Fibroblast of skin of scalp (primary cell): ENCODE measurements at regions not wholly inside any gene's neighbourhood (a gene's known extent, or its start where the extent isn't known, plus 50 kb on each side); places are given as distances from the start of the nearest gene placed in this dataset.
"Not testable (repeated sequence)": the region's sequence is repeated elsewhere in the genome, so short reads cannot be mapped to it uniquely, and the experiment has no call there.

Source experiments
- DNase-seq: peaks from one replicate; pipeline ENCODE4 v3.0.0-alpha.2; 2013

DNA sequence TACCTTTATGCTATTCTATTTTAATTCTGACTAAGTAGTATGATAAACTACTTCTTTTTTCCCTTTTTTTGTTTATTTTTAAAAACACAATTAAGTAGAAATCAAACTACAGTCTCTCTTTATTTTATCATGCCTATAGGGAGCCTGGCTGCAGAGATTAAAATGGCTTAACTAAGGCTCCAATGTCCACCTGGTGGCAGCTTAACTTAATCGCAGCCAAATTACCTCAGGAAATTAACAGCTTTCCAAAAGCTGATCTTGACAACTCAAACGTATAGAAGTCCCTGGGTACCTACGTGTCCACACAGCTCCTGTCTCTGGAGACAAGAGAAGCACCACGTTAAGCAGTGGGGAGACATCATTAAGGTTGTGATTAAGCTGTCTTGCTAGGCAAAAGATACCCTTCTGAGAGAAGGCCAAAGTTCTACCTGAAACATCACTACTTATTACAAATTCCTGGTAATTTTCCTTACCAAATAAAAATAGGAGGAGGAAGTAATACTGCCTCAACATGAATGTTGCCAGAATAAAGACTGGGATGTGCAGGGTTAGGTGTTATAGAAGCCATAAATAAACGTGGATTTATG, 63.2 kb upstream of the SNX19 start:
- DNase-seq: peak; percentile 9

DNA sequence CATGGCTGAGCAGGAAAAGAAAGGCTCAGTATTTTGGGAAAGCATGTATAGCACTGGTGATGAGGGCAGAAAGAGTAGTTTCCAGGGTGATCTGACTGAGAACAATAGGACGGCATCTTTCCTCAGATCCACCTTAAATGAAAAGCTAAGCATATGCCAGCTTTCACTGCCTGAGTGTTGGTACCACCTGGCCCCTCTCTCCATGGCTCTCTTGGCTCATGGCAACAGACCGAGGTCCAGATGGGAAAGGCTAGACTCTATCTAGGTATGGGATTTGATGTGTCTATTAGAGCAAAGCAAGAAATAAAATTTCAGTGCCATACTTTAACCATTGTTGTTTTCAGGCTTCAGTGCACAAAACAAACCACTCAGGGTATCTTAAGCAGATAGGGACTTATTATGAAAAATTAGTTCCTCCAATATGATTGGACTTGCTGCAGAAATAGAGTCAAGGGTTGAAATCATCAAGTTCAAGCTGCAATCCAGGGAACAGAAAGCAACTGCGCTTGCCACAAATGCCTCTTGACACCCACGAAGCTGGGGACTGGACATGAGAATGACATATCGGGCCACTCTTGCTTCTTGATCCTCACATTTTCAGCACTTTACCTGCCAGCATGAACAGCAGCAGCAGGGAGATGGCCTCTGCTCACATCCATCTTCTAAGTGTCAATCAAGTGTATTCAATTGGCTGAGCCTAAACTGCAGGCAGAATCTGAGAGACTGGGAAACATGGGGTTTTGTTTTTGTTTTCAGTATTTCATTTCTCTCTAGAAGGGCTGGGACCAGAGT, 64.0 kb upstream of the SNX19 start:
- DNase-seq: no peak

DNA sequence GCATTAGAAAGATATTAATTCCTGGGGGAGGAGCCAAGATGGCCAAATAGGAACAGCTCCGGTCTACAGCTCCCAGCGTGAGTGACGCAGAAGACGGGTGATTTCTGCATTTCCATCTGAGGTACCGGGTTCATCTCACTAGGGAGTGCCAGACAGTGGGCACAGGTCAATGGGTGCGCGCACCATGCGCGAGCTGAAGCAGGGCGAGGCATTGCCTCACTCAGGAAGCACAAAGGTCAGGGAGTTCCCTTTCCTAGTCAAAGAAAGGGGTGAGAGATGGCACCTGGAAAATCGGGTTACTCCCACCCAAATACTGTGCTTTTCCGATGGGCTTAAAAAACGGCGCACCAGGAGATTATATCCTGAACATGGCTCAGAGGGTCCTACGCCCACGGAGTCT, 68.0 kb upstream of the SNX19 start:
- not testable (repeated sequence) for DNase-seq

DNA sequence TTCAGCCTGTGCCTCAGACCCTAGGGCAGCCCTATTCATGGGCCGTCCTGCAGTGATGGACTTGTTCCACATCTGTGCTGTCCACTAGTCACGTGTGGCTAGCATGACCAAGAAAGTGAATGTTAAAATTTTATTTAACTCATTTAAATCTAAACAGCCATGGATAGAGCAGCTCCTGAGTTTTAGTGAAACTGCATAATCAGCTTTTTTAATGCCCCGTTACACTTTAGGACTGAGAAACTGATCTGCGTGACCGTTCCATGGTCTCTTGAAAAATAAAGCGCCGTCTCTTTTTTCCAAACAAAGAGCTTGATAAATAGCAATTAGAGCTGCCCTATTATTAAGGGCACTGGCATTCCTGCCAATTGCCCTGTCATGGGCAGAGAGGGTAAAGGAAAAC, 76.5 kb upstream of the SNX19 start:
- no peak for DNase-seq

DNA sequence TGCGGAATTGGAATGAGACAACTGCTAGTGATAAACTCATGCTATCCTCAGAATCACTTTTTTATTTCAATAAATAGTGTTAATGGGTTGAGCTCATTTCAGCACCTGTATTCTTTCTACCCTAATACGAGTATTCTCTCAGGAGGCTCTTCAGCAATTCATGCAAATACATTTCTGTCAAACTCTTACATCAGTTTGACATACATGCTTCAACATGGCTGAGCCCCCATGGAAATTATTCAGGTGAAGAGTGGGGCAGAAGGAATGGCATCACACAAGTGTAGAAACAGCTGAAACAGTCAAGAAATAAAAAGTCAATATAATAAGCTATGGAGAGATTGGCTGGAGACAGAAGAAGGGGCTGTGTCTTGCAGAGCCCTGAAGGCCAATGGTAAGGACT, 77.8 kb upstream of the SNX19 start:
- no peak for DNase-seq

DNA sequence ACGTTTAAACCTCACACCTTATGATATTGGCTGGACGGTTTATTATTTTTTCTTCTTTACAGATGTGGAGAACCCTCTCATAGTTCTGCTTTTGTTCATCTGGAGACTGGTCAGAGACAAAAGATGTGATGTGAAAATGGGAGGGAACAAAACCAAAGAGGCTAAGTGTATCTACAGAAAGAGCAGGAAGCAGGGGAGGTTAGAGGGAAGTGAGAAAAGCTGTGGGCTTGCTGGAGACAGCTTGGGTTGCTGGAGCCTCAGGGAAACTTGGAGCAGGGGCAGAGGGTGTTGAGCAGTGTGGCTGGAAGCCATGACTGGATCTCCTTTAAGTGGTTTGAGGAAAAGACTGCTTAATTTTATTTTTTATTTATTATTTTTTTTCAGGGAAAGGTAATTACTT, 79.0 kb upstream of the SNX19 start:
- DNase-seq: no peak

DNA sequence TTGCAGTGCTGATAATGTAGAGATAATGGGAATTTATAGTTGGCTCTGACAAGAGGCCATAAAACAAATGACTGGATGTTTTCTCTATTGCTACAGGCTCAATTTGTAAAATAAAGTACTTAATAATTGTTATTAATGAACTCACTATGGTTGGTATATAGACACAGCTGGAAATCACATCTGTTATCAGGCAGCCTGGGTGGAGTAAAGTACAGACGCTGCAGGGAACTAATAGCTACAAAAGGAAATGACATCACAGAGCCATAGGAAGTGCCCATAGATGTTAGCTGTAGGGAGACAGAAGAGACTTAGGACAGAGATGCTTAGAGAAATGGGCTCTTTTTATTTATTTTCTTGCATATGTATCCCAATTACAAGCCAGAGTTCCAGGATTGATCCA, 81.0 kb upstream of the SNX19 start:
- DNase-seq: no peak

DNA sequence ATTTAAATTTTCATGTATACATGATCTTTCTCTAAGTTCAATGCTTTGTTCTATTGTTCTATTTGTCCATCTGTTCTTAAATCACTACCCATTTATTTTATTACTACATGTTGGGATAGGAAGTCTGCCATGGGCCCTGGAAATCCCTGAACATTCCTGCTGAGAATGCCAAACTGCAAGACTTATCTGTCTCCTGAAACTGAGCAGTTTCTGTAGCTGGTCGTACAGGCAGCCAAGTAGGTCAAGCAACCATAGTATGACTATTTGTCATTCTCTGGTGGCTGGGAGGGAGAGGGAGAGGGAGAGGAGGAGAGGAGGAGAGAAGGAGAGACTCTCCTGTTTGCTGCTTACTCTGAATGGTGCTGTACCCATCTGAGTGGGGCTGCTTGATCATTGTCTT, 82.8 kb upstream of the SNX19 start:
- DNase-seq: peak; percentile 47

DNA sequence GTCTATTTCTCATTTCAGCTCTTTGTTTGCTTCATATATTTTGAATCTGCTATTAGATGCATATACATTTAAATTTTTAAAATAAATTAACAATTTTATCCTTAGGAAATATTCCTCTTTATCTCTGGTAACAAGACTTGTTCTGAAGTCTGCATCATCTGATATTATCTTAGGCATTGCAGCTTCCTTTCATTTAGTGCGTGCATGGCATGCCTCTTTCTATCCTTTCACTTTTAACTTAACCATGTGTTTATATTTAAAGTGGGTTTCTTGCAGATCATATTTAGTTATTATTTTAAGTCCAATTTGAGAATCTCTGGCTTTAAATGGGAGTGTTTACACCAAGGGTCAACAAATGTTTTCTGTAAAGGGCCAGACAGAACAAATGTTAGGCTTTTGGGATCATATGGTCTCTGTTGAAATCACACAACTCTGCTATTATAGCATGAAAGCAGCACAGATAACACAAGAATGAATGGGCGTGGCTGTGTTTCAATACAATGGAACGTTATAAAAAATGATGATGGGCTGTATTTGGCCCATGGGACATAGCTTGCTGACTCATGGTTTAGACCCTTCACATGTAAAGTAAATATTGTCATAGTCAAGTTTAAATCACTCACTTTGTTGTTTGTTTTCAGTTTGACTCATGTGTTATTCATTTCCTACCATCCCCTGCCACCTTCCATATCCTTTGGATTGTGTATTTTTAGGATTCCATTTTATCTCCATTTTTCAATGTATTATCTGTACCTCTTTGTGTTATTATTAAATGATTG, 83.9 kb upstream of the SNX19 start:
- peak; percentile 91 for DNase-seq

DNA sequence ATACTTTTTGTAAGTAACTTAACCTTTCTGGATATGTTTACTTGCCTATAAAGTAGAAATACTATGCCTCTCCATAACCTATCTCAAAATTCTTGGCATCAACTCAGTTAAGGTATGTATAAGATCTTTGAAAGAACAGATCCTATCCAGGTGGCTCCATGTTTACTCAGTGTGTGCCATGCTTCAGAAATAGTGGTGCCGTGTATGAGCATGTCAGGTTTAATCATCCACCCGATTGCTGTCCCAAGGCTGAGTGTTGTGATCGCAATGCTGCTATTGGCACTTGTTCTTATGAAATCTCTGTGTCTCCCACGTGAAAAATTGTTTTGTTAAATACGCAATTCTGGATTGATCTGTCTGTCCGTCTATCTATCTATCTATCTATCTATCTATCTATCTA, 85.9 kb upstream of the SNX19 start:
- DNase-seq: no peak

DNA sequence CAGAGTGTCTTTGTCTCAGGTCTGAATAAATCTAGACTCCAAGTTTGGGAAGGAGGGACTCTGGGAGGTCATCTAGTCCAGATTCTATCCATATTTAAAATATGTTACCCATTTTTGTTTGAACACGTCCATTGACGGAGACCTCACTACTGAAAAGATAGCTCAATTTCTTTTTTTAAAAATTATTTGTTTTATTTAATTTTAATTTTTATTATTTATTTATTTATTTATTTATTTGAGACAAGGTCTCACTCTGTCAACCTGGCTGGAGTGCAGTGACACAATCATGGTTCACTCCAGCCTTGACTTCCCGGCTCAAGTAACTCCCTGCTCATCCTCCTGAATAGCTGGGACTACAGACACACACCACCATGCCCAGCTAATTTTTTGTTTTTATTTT, 89.5 kb upstream of the SNX19 start:
- DNase-seq: no peak

DNA sequence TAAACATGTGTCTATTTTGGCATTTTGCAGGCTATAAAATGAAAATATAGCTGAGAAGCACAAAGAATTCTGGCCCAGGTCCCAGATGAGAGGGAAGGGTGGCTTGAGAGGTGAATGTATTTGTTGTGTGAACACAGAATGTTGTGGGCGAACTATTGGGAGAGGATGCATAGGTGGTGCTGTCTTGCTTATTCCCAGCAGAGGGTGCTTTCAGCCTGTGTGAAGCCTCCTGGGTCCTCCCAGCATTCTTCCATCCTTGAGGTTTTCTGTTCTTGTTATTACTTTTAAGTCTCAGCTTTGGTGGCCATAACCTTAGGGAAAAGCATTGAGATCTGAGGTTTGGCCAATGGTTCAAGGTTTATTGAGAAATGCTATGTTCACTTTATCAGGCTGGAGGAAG, 108.7 kb upstream of the SNX19 start:
- DNase-seq: peak; percentile 44

DNA sequence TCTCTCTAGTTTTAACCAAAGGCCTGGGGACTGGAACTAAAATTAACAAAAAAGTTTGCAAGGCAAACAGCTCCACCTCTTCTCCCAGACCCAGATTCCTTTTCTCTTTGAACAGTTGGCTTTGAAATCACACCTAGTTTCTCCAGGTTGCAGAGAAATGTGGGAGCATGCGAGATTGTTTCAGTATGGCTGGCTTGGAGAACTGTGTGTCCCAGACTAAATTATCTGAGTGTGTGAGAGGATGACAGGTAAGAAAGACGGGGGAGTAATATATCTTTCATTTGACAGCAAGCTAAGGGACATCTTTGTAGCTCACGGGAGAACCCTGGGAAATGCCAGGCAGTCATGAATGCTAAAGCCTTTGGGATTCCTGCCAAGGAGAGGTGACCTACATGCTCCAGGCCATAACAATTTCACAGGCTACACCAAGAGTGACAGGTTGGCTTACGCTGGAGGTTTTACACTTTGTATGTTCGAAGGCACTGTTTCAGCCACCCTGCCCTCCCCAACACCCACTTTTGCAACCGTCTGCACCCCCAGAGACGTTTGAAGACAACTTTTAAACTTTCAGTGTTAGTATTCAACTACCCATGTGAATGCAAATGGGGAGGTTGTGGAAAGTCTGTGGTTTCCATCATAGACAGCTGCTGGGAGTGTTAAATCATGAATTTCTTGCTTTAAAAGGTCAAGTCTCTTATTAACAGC, 109.3 kb upstream of the SNX19 start:
- no peak for DNase-seq

DNA sequence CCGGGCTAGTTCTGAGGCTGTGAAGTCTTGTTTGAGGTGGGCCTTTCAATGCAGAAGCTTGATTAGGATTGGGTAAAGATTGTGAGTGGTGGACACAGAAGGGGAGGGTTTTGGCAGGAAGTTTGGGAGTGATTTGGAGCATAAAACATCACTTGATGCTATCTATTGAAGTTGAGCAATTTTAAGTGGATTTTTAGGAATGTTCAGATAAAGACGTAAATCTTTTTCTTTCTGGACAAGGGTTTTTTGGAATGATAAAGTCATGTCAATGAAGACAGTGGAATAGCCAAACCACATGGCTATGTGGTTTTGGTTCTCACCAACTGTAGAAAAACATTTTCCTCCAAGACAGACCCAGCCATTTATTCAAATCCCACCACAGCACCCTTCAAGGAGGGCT, 111.2 kb upstream of the SNX19 start:
- peak; percentile 26 for DNase-seq

DNA sequence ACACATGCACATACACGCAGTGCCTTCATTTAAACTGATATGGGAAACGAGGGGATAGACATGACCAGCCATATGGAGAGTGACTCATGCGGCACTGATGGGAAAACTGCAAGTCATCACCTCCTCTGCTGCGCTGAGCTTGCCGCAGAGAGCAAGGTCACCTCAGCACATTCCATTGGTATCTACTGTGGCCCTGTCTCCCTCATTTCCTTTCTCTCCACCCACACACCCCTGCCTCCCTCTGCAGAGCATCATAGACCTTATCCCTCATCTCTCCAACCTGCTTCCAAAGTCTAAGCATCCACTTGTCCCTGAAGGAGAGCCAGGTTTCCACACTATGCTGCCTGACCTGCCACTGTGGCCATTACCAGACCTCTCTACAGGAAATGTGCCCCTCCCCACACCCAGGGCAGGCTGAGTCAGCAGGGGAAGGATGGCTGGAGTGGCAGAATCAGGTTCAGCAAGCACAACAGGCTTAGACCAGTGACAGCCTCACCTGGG, 116.9 kb upstream of the SNX19 start:
- DNase-seq: peak; percentile 82

DNA sequence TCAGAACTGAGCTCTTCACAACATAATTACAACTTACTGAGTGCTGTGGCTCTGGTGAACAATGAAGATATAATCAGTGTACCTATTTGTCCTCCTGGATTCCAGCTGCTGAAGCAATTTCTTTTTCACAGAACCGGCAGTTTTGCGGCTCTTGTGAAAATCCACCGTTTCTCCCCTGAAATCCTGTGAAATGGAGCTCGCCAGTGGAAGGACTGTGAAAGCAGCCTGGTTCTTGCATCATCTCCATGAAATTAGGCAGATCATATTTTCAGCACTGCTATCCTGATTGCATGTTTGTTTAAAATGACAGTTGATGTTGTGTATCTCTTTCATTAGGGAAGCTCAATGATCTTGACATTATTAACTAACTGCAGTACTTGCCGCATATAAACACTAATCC, 120.2 kb upstream of the SNX19 start:
- no peak for DNase-seq

DNA sequence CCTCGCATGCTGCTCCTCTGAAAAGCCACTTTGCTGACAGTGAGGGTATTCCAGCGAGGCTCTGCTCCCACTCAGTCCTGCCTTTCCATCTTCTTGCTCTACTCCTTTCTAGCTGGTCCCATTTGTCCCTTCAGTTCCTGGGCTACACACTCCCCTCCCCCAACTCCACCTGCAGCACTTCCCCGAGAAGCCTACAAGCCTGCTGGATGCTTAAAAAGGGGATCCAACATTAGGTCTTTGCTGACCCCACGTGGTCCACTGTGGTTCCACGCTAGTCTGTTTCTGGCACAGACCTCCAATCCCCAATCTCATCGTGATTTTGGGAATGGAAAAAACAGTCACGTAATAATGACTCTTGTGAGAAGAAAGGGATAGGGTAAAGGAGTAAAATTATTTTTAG, 121.6 kb upstream of the SNX19 start:
- no peak for DNase-seq

DNA sequence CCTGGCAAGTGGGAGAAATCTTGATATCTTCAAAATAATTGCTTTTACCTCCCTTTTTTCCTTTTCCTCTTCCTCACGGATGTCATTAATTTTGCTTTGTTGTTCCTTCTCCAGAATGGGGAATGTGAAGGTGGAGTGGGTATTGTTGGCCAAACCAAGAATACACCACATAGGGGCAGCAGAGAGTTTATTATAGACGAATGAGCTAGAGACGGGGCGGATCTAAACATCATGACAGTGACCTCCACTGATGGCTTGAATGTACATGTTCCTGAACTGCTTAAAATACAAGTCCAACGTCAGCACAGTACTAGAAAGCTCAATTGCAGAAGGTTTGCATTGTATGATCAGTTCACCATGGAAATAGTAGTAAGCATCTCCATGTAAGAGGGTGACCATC, 122.3 kb upstream of the SNX19 start:
- peak; percentile 35 for DNase-seq

DNA sequence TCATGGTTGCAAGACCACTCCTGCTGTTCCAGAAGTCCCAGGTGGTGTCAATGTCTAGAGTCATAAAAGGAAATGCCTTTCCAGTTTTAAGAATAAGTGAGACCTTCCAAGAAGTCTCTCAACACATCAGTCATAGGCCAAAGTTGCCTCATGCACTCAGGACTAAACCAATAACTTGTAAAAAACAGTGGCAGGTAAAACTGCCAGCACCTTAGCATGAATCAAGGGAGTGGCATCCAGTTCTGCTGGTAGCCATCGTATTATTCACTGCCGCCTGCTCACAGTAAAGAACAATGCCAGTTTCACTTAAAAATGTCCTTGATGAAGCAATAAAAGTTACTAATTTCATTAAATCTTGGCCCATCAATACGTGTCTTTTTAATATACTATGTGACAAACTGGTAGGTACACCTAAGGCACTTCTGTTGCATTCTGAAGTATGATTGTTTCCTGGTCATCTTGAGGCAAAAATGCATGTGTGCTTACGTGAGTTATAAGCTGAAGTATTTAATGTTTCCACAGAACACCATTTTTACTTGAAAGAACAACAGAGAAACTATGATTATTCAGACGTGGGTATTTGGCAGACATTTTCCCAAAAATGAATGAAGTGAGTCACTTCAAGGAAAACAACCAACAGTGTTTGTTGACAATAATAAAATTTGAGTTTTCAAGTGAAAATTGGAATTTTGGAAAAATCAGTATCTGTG, 125.2 kb upstream of the SNX19 start:
- no peak for DNase-seq

DNA sequence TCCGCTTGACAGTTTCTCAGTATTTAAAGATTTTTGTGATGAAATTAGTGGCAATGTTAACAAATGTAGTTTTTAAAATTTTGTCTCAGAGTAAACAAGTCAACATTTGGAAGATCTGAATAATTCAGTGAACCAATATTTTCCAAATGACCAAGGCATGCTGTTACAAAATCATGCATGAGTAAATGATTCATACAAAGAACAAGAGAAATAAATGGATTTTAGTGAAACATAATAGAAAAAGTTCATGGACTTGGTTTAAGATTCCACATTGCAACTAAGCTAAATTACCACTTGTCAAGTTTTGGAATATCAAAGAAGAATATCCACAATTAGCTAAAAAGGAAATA, 125.7 kb upstream of the SNX19 start:
- no peak for DNase-seq

DNA sequence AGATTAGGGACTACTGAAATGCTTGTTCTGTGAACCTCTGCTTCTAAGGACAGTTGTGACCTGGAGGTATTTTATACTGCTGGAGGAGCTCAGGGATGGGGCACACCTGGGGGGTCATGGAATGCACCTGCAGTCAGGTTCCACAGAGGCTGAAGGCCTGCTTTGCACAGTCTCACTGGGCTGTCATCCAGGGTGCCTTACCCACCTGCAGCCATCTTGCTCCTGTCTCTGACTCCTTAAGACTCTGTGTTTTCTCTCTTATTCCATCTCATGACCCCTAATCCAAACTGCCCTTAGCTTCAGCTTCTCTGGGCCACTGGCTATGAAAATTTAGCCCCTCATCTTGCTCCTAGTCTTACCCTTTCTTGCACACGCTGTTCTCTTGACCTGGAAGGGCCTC, 127.0 kb upstream of the SNX19 start:
- DNase-seq: no peak

DNA sequence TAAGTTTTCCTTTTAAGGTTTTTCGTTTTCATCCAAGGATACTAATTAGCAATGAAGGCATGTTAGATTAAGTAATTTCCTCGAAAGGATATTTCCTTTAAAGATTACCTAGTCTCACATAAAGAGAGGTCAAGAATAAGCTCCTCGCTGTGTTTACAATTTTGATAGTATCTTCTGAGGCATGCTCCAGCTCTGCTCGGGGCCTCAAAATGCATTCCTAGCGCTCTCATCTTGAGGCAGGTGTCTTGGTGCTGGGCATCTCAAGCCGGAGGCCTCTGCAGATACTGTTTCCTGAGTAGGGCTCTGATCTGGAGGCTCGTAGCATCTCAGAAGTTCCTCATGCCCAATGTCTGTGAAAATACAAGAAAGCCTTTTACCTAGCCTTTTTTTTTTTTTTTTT, 128.6 kb upstream of the SNX19 start:
- no peak for DNase-seq

DNA sequence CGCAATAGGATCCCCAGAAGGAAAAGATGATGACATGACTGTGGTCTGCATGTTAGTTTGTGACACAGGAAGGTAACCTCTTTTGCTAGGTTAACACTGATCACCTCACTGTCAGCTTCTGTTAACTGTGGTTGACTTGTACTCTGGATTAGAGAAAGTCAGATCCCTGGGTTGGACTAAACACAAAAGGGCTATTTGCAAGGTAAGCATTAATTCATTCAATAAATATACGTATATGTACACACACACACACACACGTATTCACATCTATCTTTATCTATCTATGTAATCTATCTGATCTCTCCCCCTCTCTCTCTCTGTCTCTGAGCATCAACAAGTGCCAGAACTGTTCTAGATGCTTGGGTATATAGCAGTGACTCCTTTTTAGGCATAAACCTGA, 136.1 kb upstream of the SNX19 start:
- no peak for DNase-seq
